ENCODE measurements at regions not wholly inside any gene's neighbourhood (a gene's known extent, or its start where the extent isn't known, plus 50 kb on each side); places are given as distances from the start of the nearest gene placed in this dataset.

DNA sequence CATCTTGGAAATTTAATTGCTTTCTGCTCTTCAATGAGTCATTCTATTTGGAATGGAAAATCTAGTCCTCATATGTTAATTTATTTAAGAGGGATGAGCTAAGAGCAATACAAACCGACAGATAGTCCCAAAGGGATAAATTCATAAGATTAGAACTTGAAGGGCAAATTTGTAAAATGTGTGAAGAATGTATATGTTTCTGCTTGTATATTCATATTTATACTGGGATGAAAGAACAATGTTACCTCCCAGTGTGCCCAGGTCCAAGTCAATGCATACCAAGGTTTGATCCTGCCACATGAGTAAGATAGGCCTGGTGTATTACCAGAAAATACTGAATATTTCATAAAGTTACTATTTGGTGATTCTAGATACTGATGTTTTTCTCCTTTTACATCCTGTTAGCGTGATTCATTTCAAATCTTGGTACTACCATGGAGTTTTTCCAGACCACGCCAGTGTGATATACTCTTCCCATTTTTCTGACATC is 255.6 kb upstream of the SEMA6D start (continued):
- TF ChIP-seq, protein P1, sequence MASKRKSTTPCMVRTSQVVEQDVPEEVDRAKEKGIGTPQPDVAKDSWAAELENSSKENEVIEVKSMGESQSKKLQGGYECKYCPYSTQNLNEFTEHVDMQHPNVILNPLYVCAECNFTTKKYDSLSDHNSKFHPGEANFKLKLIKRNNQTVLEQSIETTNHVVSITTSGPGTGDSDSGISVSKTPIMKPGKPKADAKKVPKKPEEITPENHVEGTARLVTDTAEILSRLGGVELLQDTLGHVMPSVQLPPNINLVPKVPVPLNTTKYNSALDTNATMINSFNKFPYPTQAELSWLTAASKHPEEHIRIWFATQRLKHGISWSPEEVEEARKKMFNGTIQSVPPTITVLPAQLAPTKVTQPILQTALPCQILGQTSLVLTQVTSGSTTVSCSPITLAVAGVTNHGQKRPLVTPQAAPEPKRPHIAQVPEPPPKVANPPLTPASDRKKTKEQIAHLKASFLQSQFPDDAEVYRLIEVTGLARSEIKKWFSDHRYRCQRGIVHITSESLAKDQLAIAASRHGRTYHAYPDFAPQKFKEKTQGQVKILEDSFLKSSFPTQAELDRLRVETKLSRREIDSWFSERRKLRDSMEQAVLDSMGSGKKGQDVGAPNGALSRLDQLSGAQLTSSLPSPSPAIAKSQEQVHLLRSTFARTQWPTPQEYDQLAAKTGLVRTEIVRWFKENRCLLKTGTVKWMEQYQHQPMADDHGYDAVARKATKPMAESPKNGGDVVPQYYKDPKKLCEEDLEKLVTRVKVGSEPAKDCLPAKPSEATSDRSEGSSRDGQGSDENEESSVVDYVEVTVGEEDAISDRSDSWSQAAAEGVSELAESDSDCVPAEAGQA (IDR thresholded peaks at IDR 0.05; ENCODE audit: low read depth): no peak
- TF ChIP-seq, protein P1 (CRISPR knock-in tag; IDR thresholded peaks at IDR 0.05; ENCODE audit: borderline replicate concordance): no peak
- TF ChIP-seq ZFP82 (CRISPR knock-in tag; IDR thresholded peaks at IDR 0.05; ENCODE audit: borderline replicate concordance) (no peak), POLR2G (IDR thresholded peaks at IDR 0.05; ENCODE audit: low read depth, low read length) (no peak), ZFP90 (CRISPR knock-in tag; IDR thresholded peaks at IDR 0.05; ENCODE audit: borderline replicate concordance) (no peak), KDM4B (CRISPR knock-in tag; IDR thresholded peaks at IDR 0.05) (no peak), CEBPG (CRISPR knock-in tag; IDR thresholded peaks at IDR 0.05) (no peak), ZMYM3 (CRISPR knock-in tag; IDR thresholded peaks at IDR 0.05) (no peak)
- TF ChIP-seq, protein P2, sequence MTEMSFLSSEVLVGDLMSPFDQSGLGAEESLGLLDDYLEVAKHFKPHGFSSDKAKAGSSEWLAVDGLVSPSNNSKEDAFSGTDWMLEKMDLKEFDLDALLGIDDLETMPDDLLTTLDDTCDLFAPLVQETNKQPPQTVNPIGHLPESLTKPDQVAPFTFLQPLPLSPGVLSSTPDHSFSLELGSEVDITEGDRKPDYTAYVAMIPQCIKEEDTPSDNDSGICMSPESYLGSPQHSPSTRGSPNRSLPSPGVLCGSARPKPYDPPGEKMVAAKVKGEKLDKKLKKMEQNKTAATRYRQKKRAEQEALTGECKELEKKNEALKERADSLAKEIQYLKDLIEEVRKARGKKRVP (CRISPR knock-in tag; IDR thresholded peaks at IDR 0.05): no peak
- TF ChIP-seq, protein P3, sequence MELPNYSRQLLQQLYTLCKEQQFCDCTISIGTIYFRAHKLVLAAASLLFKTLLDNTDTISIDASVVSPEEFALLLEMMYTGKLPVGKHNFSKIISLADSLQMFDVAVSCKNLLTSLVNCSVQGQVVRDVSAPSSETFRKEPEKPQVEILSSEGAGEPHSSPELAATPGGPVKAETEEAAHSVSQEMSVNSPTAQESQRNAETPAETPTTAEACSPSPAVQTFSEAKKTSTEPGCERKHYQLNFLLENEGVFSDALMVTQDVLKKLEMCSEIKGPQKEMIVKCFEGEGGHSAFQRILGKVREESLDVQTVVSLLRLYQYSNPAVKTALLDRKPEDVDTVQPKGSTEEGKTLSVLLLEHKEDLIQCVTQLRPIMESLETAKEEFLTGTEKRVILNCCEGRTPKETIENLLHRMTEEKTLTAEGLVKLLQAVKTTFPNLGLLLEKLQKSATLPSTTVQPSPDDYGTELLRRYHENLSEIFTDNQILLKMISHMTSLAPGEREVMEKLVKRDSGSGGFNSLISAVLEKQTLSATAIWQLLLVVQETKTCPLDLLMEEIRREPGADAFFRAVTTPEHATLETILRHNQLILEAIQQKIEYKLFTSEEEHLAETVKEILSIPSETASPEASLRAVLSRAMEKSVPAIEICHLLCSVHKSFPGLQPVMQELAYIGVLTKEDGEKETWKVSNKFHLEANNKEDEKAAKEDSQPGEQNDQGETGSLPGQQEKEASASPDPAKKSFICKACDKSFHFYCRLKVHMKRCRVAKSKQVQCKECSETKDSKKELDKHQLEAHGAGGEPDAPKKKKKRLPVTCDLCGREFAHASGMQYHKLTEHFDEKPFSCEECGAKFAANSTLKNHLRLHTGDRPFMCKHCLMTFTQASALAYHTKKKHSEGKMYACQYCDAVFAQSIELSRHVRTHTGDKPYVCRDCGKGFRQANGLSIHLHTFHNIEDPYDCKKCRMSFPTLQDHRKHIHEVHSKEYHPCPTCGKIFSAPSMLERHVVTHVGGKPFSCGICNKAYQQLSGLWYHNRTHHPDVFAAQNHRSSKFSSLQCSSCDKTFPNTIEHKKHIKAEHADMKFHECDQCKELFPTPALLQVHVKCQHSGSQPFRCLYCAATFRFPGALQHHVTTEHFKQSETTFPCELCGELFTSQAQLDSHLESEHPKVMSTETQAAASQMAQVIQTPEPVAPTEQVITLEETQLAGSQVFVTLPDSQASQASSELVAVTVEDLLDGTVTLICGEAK (IDR thresholded peaks at IDR 0.05): no peak
- TF ChIP-seq, protein P3 (CRISPR knock-in tag; IDR thresholded peaks at IDR 0.05): no peak
- TF ChIP-seq, protein P4, sequence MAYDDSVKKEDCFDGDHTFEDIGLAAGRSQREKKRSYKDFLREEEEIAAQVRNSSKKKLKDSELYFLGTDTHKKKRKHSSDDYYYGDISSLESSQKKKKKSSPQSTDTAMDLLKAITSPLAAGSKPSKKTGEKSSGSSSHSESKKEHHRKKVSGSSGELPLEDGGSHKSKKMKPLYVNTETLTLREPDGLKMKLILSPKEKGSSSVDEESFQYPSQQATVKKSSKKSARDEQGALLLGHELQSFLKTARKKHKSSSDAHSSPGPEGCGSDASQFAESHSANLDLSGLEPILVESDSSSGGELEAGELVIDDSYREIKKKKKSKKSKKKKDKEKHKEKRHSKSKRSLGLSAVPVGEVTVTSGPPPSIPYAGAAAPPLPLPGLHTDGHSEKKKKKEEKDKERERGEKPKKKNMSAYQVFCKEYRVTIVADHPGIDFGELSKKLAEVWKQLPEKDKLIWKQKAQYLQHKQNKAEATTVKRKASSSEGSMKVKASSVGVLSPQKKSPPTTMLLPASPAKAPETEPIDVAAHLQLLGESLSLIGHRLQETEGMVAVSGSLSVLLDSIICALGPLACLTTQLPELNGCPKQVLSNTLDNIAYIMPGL (CRISPR knock-in tag; IDR thresholded peaks at IDR 0.05; ENCODE audit: borderline replicate concordance in 1 of 2, low read depth in 1 of 2): no peak
